Activated T-cell treated with anti-CD3 and anti-CD28 coated beads, Interleukin-2, amount 50 U/mL, for 4 hours (primary cell): ENCODE measurements at regions not wholly inside any gene's neighbourhood (a gene's known extent, or its start where the extent isn't known, plus 50 kb on each side); places are given as distances from the start of the nearest gene placed in this dataset.

Experiments used
- ATAC-seq, 2 donors: fragments of 200-7000 bp; cut with Tn5 transposase; one replicate each; pipeline ENCODE4 v1.10.0; 2021
- DNase-seq: peaks from one replicate; pipeline ENCODE4 v3.0.0-alpha.2; 2020
- H3K27me3 Mint-ChIP-seq: one replicate; pipeline ENCODE4 v1.8.0; 2021; ENCODE audit warnings: low read depth, mixed read lengths
- H3K36me3 Mint-ChIP-seq: one replicate; pipeline ENCODE4 v1.8.0; 2022; ENCODE audit warnings: mixed read lengths; ENCODE audit not compliant: insufficient read depth
- H3K4me1 Mint-ChIP-seq: one replicate; pipeline ENCODE4 v1.8.0; 2021; ENCODE audit warnings: low read depth, mixed read lengths
- H3K4me3 Mint-ChIP-seq: one replicate; pipeline ENCODE4 v1.8.0; 2021; ENCODE audit warnings: mild to moderate bottlenecking, moderate library complexity, mixed read lengths
- H3K9me3 Mint-ChIP-seq: one replicate; pipeline ENCODE4 v1.8.0; 2021; ENCODE audit warnings: mixed read lengths

- ATAC-seq (no peak), DNase-seq (no peak)
- Mint-ChIP-seq H3K36me3 (no peaks in the 10 kb centered on the region), H3K4me3 (no peak overlapping the region), H3K27me3 (no peaks in the 10 kb centered on the region), H3K4me1 (no peaks in the 10 kb centered on the region), H3K9me3 (peaks cover 3% of the 10 kb centered on the region)
Observed at GRCh38 chr2:220103596-220103995, 476.2 kb downstream of the SLC4A3 start.

- DNase-seq, result no peak
- Mint-ChIP-seq H3K4me1 (no peaks in the 10 kb centered on the region), H3K27me3 (no peaks in the 10 kb centered on the region), H3K4me3 (no peak overlapping the region), H3K36me3 (no peaks in the 10 kb centered on the region), H3K9me3 (no peaks in the 10 kb centered on the region)
- no peak for ATAC-seq
Observed at GRCh38 chr2:220104871-220105351, 477.5 kb downstream of the SLC4A3 start.

DNA sequence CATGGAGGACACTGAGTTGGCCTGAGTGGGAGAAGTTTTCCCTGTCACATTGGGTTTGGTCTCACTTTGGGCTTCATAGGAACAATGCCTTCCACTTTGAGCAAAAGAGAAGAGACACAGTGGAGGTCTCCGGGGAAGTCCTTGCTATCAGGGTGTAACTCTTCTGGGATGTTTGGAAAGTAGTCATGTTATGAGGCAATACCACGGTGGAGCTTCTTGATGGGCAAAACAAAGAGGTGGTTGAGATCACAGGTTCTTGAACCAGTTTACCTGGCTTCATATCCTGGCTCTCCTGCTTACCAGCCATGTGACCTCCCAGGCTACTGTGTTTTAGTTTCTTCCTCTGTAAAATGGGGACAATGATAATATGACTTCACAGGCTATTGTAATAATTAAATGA is 478.6 kb downstream of the SLC4A3 start:
- no peak overlapping the region for H3K4me3 Mint-ChIP-seq
- no peak for DNase-seq

DNA sequence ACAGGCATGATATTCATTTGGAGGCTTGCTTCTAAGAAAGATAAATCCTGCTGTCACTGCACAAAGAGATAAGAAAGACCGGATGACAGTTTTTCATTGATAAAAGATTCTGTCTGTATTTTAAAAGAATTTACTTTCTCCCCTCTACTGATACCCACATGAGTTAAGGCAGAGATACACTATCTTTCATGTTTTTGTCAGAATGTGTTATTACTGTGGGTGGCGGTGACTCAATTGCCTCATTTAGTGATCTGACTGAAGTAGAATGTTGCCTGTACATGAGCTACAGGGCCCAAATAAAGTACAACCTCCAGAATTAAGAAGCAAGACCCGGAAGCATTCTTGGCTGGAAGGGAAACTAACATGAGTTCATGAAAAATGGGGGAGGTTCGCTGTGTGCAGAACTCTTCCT is 480.0 kb downstream of the SLC4A3 start:
- no peaks in the 10 kb centered on the region for H3K4me1 Mint-ChIP-seq
- no peaks in the 10 kb centered on the region for H3K36me3 Mint-ChIP-seq
- no peaks in the 10 kb centered on the region for H3K9me3 Mint-ChIP-seq
- H3K27me3 Mint-ChIP-seq, result no peaks in the 10 kb centered on the region
- ATAC-seq (no peak), DNase-seq (no peak)
- H3K4me3 Mint-ChIP-seq, result no peak overlapping the region

More for the DNA sequence above, 478.6 kb downstream of the SLC4A3 start:
- no peaks in the 10 kb centered on the region for H3K4me1 Mint-ChIP-seq
- H3K9me3 Mint-ChIP-seq, result no peaks in the 10 kb centered on the region
- no peaks in the 10 kb centered on the region for H3K36me3 Mint-ChIP-seq
- no peak for ATAC-seq
- no peaks in the 10 kb centered on the region for H3K27me3 Mint-ChIP-seq

GRCh38 chr2:220114443-220114842 is 487.0 kb downstream of the SLC4A3 start:
- ATAC-seq, result no peak
- no peaks in the 10 kb centered on the region for H3K27me3 Mint-ChIP-seq
- no peak overlapping the region for H3K4me3 Mint-ChIP-seq
- DNase-seq, result no peak
- no peaks in the 10 kb centered on the region for H3K36me3 Mint-ChIP-seq
- no peaks in the 10 kb centered on the region for H3K4me1 Mint-ChIP-seq
- peaks cover 10% of the 10 kb centered on the region for H3K9me3 Mint-ChIP-seq

GRCh38 chr2:220117025-220117424 is 489.6 kb downstream of the SLC4A3 start:
- Mint-ChIP-seq H3K36me3 (no peaks in the 10 kb centered on the region), H3K4me3 (no peak overlapping the region), H3K27me3 (no peaks in the 10 kb centered on the region), H3K4me1 (no peaks in the 10 kb centered on the region), H3K9me3 (peaks cover 10% of the 10 kb centered on the region)
- ATAC-seq (no peak), DNase-seq (no peak)

- Mint-ChIP-seq H3K27me3 (no peaks in the 10 kb centered on the region), H3K4me1 (no peaks in the 10 kb centered on the region), H3K36me3 (no peaks in the 10 kb centered on the region), H3K4me3 (no peak overlapping the region), H3K9me3 (peaks cover 7% of the 10 kb centered on the region)
- no peak for ATAC-seq
- DNase-seq, result no peak
Observed at GRCh38 chr2:220120041-220120440, 492.6 kb downstream of the SLC4A3 start.

GRCh38 chr2:220123751-220124150 is 496.3 kb downstream of the SLC4A3 start:
- H3K27me3 Mint-ChIP-seq, result no peaks in the 10 kb centered on the region
- DNase-seq, result no peak
- H3K36me3 Mint-ChIP-seq, result no peaks in the 10 kb centered on the region
- ATAC-seq, result no peak
- no peaks in the 10 kb centered on the region for H3K4me1 Mint-ChIP-seq
- no peak overlapping the region for H3K4me3 Mint-ChIP-seq
- H3K9me3 Mint-ChIP-seq, result no peaks in the 10 kb centered on the region

DNA sequence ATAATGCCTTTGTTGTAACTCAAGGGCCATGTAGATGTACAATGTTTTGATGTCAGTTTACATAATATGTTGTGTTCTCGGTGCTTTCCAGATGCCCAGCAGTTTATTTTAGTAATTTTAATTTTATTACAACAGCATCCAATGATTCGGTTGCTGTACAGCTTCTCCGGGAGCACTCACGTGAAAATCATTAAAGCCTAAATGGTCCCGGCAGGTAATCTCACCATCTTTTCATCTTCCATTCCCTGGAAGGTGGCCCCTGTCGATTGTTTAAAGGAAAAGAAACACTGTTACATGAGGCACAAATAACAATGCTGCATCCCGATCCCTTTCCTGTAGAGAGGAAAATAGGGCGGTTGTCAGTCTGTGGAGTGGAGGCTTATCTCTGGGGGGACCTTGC is 498.1 kb downstream of the SLC4A3 start:
- Mint-ChIP-seq H3K36me3 (no peaks in the 10 kb centered on the region), H3K4me1 (no peaks in the 10 kb centered on the region), H3K4me3 (no peak overlapping the region), H3K27me3 (no peaks in the 10 kb centered on the region), H3K9me3 (peaks cover 1% of the 10 kb centered on the region)
- ATAC-seq (no peak), DNase-seq (no peak)

DNA sequence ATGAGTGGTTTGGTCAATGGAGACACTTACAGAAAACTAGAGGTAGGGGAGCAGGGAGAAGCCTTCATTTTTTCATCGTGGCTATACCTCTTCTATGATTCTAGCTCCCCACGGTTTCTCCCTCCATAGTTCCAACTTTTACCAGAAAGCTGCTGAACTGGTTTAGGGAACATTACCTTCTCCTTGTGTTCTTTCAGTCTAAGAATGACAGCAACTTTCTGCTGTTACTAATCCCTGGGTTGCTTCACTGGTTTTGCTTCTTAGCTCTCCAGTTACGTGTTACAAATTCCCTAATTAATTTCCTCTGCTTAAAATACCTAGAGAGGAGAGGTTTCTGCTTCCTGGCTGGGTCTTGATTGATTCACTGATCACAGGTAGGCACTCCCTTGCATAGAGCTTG is 499.9 kb downstream of the SLC4A3 start:
- Mint-ChIP-seq H3K4me3 (no peak overlapping the region), H3K36me3 (no peaks in the 10 kb centered on the region), H3K9me3 (peaks cover 5% of the 10 kb centered on the region), H3K4me1 (no peaks in the 10 kb centered on the region), H3K27me3 (no peaks in the 10 kb centered on the region)
- DNase-seq (no peak), ATAC-seq (no peak)

DNA sequence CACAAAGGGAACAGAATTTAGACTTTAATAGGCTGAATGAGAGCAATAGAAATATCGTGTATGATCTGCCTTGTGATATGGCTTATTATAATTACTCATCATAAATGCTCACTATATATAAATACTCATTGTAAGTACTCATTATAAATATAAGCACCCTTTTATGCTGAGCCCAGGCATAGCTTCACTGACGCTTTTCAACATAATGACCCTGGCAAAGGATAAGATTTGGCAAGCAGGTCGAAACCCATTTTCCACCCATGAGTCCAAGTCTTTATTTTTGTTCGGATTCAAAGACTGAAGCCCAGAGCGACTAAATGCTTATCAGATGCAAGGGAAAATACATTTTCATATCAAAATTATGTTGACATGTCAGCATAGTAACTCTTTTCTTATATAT is 500.4 kb downstream of the SLC4A3 start:
- Mint-ChIP-seq H3K36me3 (no peaks in the 10 kb centered on the region), H3K4me1 (no peaks in the 10 kb centered on the region), H3K27me3 (no peaks in the 10 kb centered on the region), H3K9me3 (peaks cover 5% of the 10 kb centered on the region), H3K4me3 (no peak overlapping the region)
- ATAC-seq (no peak), DNase-seq (no peak)

- Mint-ChIP-seq H3K36me3 (no peaks in the 10 kb centered on the region), H3K9me3 (peaks cover 5% of the 10 kb centered on the region), H3K4me1 (no peaks in the 10 kb centered on the region), H3K27me3 (no peaks in the 10 kb centered on the region), H3K4me3 (no peak overlapping the region)
- ATAC-seq, result no peak
- no peak for DNase-seq
Observed at GRCh38 chr2:220129391-220129790, 502.0 kb downstream of the SLC4A3 start.

- no peak overlapping the region for H3K4me3 Mint-ChIP-seq
- H3K27me3 Mint-ChIP-seq, result no peaks in the 10 kb centered on the region
- H3K4me1 Mint-ChIP-seq, result no peaks in the 10 kb centered on the region
- DNase-seq (no peak), ATAC-seq (no peak)
- H3K9me3 Mint-ChIP-seq, result peaks cover 5% of the 10 kb centered on the region
- no peaks in the 10 kb centered on the region for H3K36me3 Mint-ChIP-seq
Observed at GRCh38 chr2:220134756-220135534, 507.5 kb downstream of the SLC4A3 start.

DNA sequence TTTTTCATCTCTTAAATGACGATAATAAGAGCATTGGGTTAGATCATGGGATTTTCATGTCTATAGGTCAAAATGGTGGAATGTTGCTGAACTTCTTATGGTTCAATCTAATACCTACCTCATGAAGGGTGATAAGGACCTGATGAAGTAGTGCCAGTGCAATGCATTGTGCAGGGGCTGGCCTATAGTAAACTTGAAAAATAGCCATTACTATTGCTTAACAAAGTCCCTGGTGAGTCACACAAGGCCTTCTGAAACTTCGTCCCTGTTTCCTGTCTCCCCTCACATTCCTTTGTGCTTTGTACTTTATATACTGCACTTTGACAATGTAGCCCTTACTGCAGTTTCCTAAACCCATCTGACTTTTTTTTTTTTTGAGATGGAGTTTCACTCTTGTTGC is 515.9 kb downstream of the SLC4A3 start:
- DNase-seq (no peak), ATAC-seq (no peak)
- Mint-ChIP-seq H3K9me3 (peaks cover 7% of the 10 kb centered on the region), H3K27me3 (no peaks in the 10 kb centered on the region), H3K4me1 (no peaks in the 10 kb centered on the region), H3K36me3 (no peaks in the 10 kb centered on the region), H3K4me3 (no peak overlapping the region)

DNA sequence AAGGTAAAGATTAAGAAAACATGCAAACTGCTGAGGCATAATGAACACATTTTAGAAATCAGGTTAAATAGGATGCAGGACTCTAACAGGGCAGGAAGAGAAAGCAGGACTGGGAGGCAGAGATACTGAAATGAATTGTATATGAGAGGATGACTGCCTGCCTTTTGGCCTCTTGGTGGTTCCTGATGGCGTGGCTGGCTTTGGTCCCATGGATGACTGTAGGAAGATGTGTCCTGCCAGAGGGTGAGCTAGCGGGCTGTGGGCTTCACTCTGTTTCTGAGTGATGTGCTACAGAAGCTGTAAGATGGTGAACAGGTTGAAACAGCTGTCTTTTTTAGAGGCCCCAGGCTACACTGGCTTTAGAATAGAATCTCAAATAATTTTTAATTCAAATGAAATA is 517.0 kb downstream of the SLC4A3 start:
- H3K36me3 Mint-ChIP-seq, result no peaks in the 10 kb centered on the region
- no peak for ATAC-seq
- H3K4me1 Mint-ChIP-seq, result no peaks in the 10 kb centered on the region
- H3K4me3 Mint-ChIP-seq, result no peak overlapping the region
- DNase-seq, result no peak
- H3K9me3 Mint-ChIP-seq, result peaks cover 7% of the 10 kb centered on the region
- no peaks in the 10 kb centered on the region for H3K27me3 Mint-ChIP-seq
